Stomach (tissue), 8 donors: ENCODE measurements at regions not wholly inside any gene's neighbourhood (a gene's known extent, or its start where the extent isn't known, plus 50 kb on each side); places are given as distances from the start of the nearest gene placed in this dataset.

Experiments used
- DNase-seq, 2 donors: peaks; one replicate each; pipeline versions ENCODE4 v3.0.0 to v3.0.0-alpha.2; 2013 to 2019
- H3K27ac ChIP-seq, 5 donors: fragments of 200-600 bp in 4 of 5; sonication (generic) in 4 of 5; one replicate each; pipeline ENCODE4 v1.5.1; 2013 to 2019; ENCODE audit warnings: mild to moderate bottlenecking in 1 of 5, moderate library complexity in 1 of 5
- H3K27me3 ChIP-seq, 3 donors: fragments of 200-600 bp; sonication (generic); one replicate each; pipeline ENCODE4 v1.5.1; 2017 to 2019; ENCODE audit warnings: mixed run types in 1 of 3
- H3K36me3 ChIP-seq, 4 donors: fragments of 200-600 bp; sonication (generic); 1 replicate in 3 of 4; 2 replicates in 1 of 4; pipeline ENCODE4 v1.5.1; 2016 to 2019
- H3K4me1 ChIP-seq, 4 donors: fragments of 200-600 bp; sonication (generic); one replicate each; pipeline ENCODE4 v1.5.1; 2016 to 2019
- H3K4me3 ChIP-seq, 4 donors: fragments of 200-600 bp; sonication (generic) in 3 of 4; one replicate each; pipeline ENCODE4 v1.5.1; 2016 to 2019; ENCODE audit warnings: mild to moderate bottlenecking in 1 of 4
- H3K9me3 ChIP-seq, 4 donors: fragments of 200-600 bp; sonication (generic); one replicate each; pipeline ENCODE4 v1.5.1; 2016 to 2019
- EP300 ChIP-seq: sonication (generic); formaldehyde crosslinking; IDR thresholded peaks from one replicate; pipeline ENCODE4 v1.6.1; 2017; ENCODE audit warnings: antibody characterized with exemption
- POLR2A ChIP-seq, 4 donors: fragments of 450-650 bp; IDR thresholded peaks; one replicate each; pipeline ENCODE4 v1.6.1; 2016; ENCODE audit warnings: antibody characterized with exemption in 4 of 4, control low read depth in 2 of 4, mild to moderate bottlenecking in 1 of 4, moderate library complexity in 1 of 4
- POLR2AphosphoS5 ChIP-seq, 3 donors: sonication (generic); formaldehyde crosslinking; IDR thresholded peaks; one replicate each; pipeline ENCODE4 v1.6.1; 2016; ENCODE audit warnings: antibody characterized with exemption in 3 of 3
- whole genome bisulfite sequencing, 5 donors: extraction: QIAGEN DNeasy Blood & Tissue Kit in 3 of 5; methylation state at CpG; one replicate each; pipeline versions ENCODE4 v1.1.5 to v1.1.7; 2013 to 2018; 5-methylcytosine and 5-hydroxymethylcytosine counted together
- intact Hi-C: fragments of 100-400 bp; cut with DNase I; formaldehyde crosslinking; loops from one replicate; pipeline ENCODE4 v1.15.1; 2023; ENCODE audit warnings: low total_unique reads
- small RNA-seq, 4 donors: library from RNA; depleted of rRNA; stranded (forward); fragments of <200 nt; gene quantifications; one replicate each; pipeline ENCODE3, GENCODE V24; 2016
- TF ChIP-seq, protein P1 (sequence below), 7 experiments: fragments of 450-650 bp in 4 of 7; fragments of 200-600 bp in 3 of 7; sonication (generic) in 3 of 7; IDR thresholded peaks; one replicate each; pipeline ENCODE4 v1.5.1; 2016 to 2019; ENCODE audit warnings: antibody characterized with exemption in 7 of 7, control low read depth in 2 of 7, mild to moderate bottlenecking in 1 of 7
- donor health status: healthy with polysubstance abuse.
- donor health status: Bipolar disorder and iron deficiency.
- donor health status: healthy.

GRCh38 chr12:42641221-42641885, 51.8 kb upstream of the PRICKLE1 start:
- no peak for TF ChIP-seq POLR2A (IDR thresholded peaks at IDR 0.05)
- TF ChIP-seq, protein P1, sequence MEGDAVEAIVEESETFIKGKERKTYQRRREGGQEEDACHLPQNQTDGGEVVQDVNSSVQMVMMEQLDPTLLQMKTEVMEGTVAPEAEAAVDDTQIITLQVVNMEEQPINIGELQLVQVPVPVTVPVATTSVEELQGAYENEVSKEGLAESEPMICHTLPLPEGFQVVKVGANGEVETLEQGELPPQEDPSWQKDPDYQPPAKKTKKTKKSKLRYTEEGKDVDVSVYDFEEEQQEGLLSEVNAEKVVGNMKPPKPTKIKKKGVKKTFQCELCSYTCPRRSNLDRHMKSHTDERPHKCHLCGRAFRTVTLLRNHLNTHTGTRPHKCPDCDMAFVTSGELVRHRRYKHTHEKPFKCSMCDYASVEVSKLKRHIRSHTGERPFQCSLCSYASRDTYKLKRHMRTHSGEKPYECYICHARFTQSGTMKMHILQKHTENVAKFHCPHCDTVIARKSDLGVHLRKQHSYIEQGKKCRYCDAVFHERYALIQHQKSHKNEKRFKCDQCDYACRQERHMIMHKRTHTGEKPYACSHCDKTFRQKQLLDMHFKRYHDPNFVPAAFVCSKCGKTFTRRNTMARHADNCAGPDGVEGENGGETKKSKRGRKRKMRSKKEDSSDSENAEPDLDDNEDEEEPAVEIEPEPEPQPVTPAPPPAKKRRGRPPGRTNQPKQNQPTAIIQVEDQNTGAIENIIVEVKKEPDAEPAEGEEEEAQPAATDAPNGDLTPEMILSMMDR (IDR thresholded peaks at IDR 0.05) = no peak
- no peak for TF ChIP-seq POLR2AphosphoS5 (IDR thresholded peaks at IDR 0.05)
- no peak for TF ChIP-seq EP300
- intact Hi-C loops = no loop called here
- WGBS, 5 donors = 38 to 81% (median 54%) methylated on average over 1 of the region's 1 CpG

DNA sequence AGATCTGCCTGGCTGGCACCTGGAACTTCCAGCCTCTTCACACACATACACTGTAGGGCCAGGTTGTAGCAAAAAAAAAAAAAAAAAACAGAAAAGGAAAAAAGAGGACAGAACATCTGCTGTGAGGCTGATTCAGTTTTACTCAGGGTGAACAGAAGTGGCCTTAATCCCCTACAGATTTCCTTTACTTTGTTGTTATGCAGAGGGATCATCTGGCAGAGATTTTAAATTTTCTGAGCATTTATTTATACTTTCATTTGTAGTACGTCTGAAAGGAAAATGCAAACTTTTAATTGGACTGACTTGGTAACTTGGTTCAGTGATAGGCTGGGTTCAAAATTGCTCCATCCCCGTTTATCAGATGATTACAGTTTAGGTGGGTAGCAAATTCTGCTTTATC, 50.8 kb upstream of the PRICKLE1 start:
- no peak for TF ChIP-seq POLR2AphosphoS5 (IDR thresholded peaks at IDR 0.05)
- TF ChIP-seq POLR2A (IDR thresholded peaks at IDR 0.05) = no peak
- TF ChIP-seq EP300 = no peak
- TF ChIP-seq, protein P1 (IDR thresholded peaks at IDR 0.05) = no peak
- intact Hi-C loops = no loop called here
- H3K27me3 ChIP-seq = no peaks in the 10 kb centered on the region
- H3K4me1 ChIP-seq = no peaks in the 10 kb centered on the region
- 71 to 83% (median 71%) methylated on average over 2 of the region's 2 CpGs for WGBS, 5 donors
- no peak overlapping the region for H3K27ac ChIP-seq
- no peak overlapping the region for H3K4me3 ChIP-seq
- H3K36me3 ChIP-seq = no peaks in the 10 kb centered on the region
- no peaks in the 10 kb centered on the region for H3K9me3 ChIP-seq
- no peak for DNase-seq

More at GRCh38 chr12:42641221-42641885, 51.8 kb upstream of the PRICKLE1 start:
- Histone ChIP-seq H3K4me1 (no peaks in the 10 kb centered on the region), H3K27ac (no peak overlapping the region), H3K27me3 (no peaks in the 10 kb centered on the region), H3K4me3 (no peak overlapping the region), H3K9me3 (no peaks in the 10 kb centered on the region), H3K36me3 (no peaks in the 10 kb centered on the region)
- peak in 1 of 2 donors; percentile 12 for DNase-seq

GRCh38 chr12:42639556-42639955, 50.0 kb upstream of the PRICKLE1 start:
- no peak overlapping the region for H3K27ac ChIP-seq
- H3K4me1 ChIP-seq = no peaks in the 10 kb centered on the region
- TF ChIP-seq POLR2A (IDR thresholded peaks at IDR 0.05) (no peak), EP300 (no peak), POLR2AphosphoS5 (IDR thresholded peaks at IDR 0.05) (no peak)
- TF ChIP-seq, protein P1 (IDR thresholded peaks at IDR 0.05) = no peak
- DNase-seq = no peak
- no peaks in the 10 kb centered on the region for H3K27me3 ChIP-seq
- intact Hi-C loops = no loop called here
- H3K36me3 ChIP-seq = no peaks in the 10 kb centered on the region
- H3K4me3 ChIP-seq = no peak overlapping the region
- H3K9me3 ChIP-seq = no peaks in the 10 kb centered on the region

Small RNA genes in the stretch of these regions (small RNA-seq; reads per million reads assigned to genes)
- 0 reads per million in 4 donors for gene MRPS36P5
- 0 reads per million in 4 donors for gene RPS27P21
